ENCODE measurements at regions not wholly inside any gene's neighbourhood (a gene's known extent, or its start where the extent isn't known, plus 50 kb on each side); places are given as distances from the start of the nearest gene placed in this dataset.

- no peak for TF ChIP-seq HNF1B (CRISPR knock-in tag; IDR thresholded peaks at IDR 0.05)
Measured at GRCh38 chr1:80993154-80993980, 807.4 kb upstream of the ADGRL2 start (continued).

GRCh38 chr1:80989455-80989854 is 811.3 kb upstream of the ADGRL2 start:
- DNase-seq (ENCODE audit: low spot score) (no peak), FAIRE-seq (no peak), ATAC-seq (no peak)
- Histone ChIP-seq H2AFZ (ENCODE audit: low read length) (no peak overlapping the region), H3K4me3 (replicated peaks in 1 of 3; ENCODE audit: insufficient read depth in 1 of 3, low read depth in 2 of 3, low read length in 3 of 3) (no peak overlapping the region), H3K79me2 (ENCODE audit: insufficient read depth, low read length) (no peaks in the 10 kb centered on the region), H3K4me2 (ENCODE audit: low read depth, low read length) (no peak overlapping the region), H3K9ac (ENCODE audit: insufficient read depth, low read depth, low read length) (no peak overlapping the region), H3K36me3 (replicated peaks in 1 of 2; ENCODE audit: control insufficient read depth in 1 of 2, insufficient read depth in 2 of 2, low read length in 2 of 2) (no peaks in the 10 kb centered on the region), H3K9me3 (ENCODE audit: low read length) (peaks cover 78% of the 10 kb centered on the region), H3K27me3 (ENCODE audit: control insufficient read depth in 1 of 2, insufficient read depth in 2 of 2, low read length in 2 of 2) (no peaks in the 10 kb centered on the region), H4K20me1 (ENCODE audit: insufficient read depth, low read length) (no peaks in the 10 kb centered on the region), H3K4me1 (ENCODE audit: insufficient read depth, low read length) (no peaks in the 10 kb centered on the region), H3K27ac (ENCODE audit: extremely low read length, insufficient read depth, low read length) (no peak overlapping the region)
- POLR2A ChIA-PET: no interaction called here
- WGBS (ENCODE audit: low lambda C conversion rate): 10% methylated on average over 2 of the region's 2 CpGs
- CTCF ChIA-PET (ENCODE audit: low intra/inter-chr PET ratio, low total read pairs): no interaction called here
- intact Hi-C loops (cut with micrococcal nuclease; ENCODE audit: unreplicated experiment) (no loop called here), in situ Hi-C loops (cut with HindIII; ENCODE audit: extremely low pct_ligation_motif_present, low pct_unique_long_range_greater_than_20kb) (no loop called here)
- no TSS peak for BruUV-seq (replicated peaks)
- no peak for TF ChIP-seq GFI1 (CRISPR knock-in tag; IDR thresholded peaks at IDR 0.05; ENCODE audit: borderline replicate concordance)
- no peak for TF ChIP-seq PBX3 (CRISPR knock-in tag; IDR thresholded peaks at IDR 0.05; ENCODE audit: borderline replicate concordance)
- no peak for TF ChIP-seq BRD4 (CRISPR knock-in tag; IDR thresholded peaks at IDR 0.05)
- TF ChIP-seq HCFC1 (IDR thresholded peaks at IDR 0.05; ENCODE audit: low read depth, low read length): no peak
- TF ChIP-seq CSRNP1 (CRISPR knock-in tag; IDR thresholded peaks at IDR 0.05): no peak
- no peak for TF ChIP-seq ZMYM4 (CRISPR knock-in tag; IDR thresholded peaks at IDR 0.05)
- no peak for TF ChIP-seq KAT2B (IDR thresholded peaks at IDR 0.05; ENCODE audit: borderline replicate concordance, low read depth, low read length)
- TF ChIP-seq ADNP (CRISPR knock-in tag; IDR thresholded peaks at IDR 0.05): no peak
- no peak for TF ChIP-seq MLX (CRISPR knock-in tag; IDR thresholded peaks at IDR 0.05)
- no peak for TF ChIP-seq ARNTL (CRISPR knock-in tag; IDR thresholded peaks at IDR 0.05)
- TF ChIP-seq HOXD1 (CRISPR knock-in tag; IDR thresholded peaks at IDR 0.05): no peak

Measured in HepG2 (cell line).